Limb (tissue), 2 donors: ENCODE measurements at regions not wholly inside any gene's neighbourhood (a gene's known extent, or its start where the extent isn't known, plus 50 kb on each side); places are given as distances from the start of the nearest gene placed in this dataset.

Source experiments
- DNase-seq, 2 donors: peaks; one replicate each; pipeline ENCODE4 v3.0.0-alpha.2; 2016; ENCODE audit errors: extremely low spot score in 2 of 2

DNA sequence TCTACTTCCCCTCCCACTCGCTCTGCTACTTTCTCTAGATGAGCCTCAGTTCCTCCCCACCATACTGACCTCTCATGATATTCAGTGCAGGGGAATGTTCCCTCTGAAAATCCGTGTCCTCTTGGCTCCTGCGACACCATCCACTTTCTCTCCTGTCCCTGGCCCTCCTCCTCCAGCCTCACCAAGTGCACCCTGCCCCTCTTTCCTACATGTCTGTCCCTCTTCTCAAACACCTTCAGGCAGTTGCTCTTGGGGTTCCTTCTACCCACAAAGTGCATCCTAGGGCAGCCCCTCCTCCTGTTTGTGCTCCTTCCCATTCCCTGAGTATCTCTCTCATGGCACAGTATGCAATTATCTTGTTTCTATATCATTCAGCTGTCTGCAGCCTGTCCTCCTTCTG, 246.4 kb upstream of the RAB6C start:
- no peak for DNase-seq

DNA sequence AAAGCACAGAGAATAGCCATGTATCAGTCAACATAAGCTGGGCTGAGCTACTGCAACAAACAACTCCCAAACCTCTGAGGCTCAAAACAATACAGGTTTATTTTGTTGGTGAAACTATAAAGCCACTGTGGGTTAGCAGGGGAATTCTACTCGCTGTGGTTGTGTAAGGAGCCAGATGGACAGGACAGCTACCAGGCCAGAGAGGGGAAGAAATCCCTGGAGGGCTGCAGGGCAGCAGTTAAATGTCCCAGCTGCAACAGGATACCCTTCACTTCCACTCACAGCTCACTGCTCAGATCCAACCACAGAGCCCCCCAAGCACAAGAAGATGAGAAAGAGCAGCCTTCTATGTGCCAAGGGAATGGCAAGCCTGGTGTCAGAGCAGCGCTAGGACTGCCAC, 245.9 kb upstream of the RAB6C start:
- DNase-seq, result no peak

DNA sequence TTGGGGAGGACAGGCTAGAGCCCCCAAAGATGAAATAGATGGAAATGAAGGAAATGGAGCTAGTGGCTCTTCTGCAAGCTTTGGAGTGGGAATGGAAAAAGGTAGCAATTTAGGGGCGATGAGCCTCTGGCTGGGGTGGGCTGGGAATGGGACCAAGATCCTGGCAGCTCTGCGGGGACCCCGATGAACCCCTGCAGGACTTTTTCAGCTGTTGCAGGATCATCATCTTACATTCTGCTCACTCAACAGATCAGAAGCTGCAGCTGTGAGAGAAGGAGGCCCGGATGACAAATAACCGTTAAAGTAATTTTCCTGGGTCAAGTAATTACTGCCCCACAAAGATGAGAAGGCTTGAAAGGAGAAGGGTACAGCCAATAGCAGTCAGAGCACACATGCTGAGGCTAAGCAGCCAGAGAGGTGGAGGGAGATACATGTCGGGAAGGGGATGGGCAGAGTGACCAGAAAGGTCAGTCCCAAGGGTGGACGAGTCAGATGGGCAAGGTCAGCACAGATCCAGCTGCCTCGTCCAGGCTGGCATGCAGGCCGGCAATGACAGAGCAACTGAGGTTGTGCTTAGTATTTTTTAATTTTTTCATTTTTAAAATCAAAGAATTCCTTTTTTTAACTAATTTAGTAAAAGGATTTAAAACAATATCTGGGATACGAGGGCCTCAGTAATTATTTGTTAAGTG, 245.0 kb upstream of the RAB6C start:
- DNase-seq, result no peak

DNA sequence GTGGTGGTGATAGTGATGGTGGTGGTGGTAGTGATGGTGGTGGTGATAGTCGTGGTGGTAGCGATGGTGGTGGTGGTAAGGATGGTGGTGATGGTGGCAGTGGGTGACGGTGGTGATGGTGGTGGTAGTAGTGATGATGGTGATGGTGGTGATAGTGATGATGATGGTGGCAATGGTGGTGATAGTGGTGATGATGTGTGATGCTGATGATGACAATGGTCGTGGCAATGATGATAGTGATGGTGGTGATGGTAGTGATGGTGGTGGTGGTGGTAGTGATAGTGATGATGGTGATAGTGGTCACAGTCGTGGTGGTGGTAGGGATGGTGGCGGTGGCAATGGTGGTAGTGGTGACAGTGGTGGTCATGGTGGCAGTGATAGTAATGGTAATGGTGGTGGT, 243.9 kb upstream of the RAB6C start:
- DNase-seq, result no peak

DNA sequence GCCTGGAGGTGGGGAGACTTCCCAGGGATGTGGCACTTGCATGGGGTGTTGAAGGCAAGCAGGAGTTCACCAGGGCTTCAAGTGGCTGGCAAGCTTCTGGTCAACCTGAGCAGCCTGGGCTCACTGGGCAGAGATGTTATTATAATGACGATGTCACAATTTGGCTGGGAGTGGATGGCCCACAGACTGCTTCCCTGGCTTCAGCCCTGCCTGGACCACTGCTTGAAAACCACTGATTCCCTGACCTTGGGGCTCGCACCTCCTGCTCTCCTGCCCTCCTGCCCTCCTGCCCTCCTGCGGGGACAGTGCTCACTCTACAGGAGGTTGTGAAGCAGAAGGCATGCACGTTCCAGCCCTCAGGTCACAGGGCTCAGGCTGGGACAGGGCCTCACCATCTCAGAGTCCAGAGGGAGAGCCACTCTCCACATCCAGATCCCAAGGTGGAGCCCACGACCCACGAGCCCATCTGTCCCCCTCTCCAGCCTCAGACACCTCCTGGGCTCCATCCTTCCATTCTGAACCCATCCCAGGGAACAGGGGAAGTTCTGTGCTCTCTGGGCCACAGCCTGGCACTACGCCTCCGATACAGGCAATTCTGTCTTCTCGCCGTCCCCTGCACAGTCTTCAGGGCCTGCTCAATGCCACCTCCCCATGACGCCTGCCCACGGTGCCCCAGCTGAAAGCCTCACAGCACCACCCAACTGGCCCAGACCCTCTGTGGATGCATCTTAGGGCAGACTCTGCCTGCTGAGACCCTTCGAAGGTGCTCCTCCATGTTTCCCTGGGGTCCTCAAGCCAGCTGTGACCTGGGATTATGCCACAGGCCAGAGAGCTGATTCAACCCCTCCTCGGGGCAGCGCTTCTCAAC, 241.6 kb upstream of the RAB6C start:
- DNase-seq, result no peak

DNA sequence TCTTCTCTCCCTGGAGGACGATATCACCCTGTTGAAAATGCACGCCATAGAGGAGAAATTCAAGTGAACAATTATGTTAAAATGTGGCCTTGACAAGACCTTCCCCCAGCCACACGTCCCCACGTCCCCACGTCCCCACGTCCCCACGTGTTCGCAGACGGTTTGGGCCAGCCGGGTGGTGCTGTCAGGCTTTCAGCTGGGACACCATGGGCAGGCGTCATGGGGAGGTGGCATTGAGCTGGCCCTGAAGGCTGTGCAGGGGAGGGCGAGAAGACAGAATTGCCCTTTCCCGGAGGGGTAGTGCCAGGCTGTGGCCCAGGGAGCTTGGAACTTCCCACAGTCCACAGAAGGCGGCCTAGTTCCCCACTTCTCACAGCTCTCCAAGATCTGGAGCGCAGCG, 240.7 kb upstream of the RAB6C start:
- DNase-seq, result peak in 1 of 2 donors; percentile 20

DNA sequence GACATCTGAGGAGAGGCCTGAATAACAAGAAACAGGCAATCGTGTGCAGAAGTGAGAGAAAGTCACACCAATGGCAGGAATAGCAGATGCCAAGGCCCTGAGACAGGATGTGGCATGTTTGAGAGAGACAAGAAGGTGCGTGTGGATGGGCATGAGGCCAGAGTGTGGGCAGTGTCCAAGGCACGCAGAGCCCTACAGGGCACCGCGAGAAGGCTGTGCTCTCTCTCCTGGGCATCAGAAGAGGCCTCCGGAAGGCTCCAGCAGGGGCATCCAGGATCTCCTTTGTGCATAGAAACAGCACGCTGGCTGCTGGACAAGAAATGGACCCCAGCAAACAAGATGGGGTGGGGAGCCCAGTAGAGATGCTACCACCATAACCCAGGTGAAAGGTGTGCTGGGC, 239.0 kb upstream of the RAB6C start:
- DNase-seq, result peak in 1 of 2 donors; percentile 7

DNA sequence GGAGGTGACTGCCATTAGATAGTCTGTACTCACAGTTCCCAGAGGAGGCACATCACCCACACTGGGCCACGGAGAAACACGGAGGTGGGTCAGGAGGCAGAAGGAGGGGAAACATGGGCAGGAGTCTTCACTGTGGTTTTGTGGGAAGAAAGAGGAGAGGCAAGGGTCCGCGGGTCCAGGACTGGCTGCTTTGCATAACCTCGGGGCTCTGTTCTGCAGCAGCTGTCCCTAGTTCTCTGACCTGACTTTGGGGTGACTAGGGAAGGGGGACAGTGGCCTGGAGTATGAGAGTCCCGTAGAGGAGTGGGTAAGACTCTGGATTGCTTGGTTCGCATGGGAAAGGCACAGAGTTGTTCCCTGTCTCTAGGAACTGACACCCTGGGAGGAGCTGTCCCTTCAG, 238.3 kb upstream of the RAB6C start:
- DNase-seq, result no peak

DNA sequence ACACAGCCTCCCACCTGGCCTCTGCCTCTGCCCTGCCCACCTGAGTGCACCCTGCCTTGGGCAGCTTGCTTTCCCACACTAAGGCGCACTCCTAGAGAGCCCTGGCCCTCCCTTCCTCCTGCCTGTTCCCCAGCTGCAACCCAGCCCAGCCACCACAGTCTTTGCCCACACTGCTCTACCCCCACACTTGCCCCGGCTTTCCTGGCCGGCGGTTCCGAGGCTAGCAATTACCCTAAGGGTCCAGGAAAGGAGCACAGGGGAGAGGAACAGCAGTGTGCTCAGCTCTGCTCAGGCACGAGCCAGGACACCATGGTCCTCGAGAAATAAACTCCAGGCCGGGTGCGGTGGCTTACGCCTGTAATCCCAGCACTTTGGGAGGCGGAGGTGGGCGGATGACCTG, 237.8 kb upstream of the RAB6C start:
- DNase-seq, result no peak

DNA sequence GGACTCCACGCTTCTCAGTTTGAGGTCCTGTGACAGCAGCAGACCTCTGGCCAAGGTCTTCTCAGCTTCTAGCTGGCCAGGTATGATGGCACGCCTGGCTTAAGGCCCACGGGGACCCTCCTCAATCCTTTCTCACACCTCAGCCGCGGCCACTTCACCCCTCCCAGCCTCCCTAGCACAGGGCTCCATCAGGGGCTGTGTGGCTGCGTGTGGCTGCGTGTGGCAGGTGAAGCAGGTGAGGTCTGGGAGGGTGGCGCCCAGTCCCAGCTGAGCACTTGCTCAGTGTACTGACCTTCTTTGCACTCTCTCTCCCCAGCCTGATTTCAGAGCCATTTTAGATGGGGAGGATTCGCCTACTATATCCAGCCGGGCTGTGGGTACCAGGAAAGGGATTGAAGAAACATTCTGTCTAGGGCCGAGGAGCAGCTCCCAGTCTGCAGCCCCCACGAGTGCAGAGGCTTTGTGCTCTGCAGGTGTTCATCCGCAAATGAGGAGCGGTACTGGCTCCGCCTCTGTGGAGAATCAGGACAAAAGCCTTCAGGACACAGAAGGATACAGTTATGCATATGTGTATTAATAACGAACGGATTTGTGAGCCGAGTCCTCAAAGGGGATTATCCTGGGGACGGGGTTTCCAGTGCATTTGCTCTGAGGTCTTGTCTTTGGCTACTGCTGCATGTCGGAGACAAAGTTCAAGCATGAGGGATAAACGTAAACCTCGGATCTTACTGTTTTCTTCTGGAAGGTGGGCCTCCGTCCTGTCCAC, 236.9 kb upstream of the RAB6C start:
- peak in 1 of 2 donors; percentile 3 for DNase-seq

DNA sequence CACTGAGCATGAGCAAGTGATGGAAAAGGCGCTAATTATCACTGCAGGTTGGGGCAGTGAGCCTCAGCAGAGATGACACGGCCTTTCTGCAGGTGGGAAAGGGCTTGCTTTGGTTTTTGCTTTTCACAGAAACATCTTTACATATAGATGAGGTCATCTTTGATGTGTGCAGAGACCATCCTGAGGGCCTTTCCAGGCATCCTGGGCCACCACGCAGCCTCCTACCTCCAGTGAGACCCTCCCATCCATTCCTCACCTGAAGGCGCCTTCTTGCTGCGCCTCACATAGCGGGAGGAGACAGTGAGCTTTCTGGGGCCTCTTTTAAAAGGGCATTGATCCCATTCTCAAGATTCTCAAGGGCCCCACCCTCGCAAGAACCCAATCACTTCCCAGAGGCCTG, 235.3 kb upstream of the RAB6C start:
- no peak for DNase-seq

DNA sequence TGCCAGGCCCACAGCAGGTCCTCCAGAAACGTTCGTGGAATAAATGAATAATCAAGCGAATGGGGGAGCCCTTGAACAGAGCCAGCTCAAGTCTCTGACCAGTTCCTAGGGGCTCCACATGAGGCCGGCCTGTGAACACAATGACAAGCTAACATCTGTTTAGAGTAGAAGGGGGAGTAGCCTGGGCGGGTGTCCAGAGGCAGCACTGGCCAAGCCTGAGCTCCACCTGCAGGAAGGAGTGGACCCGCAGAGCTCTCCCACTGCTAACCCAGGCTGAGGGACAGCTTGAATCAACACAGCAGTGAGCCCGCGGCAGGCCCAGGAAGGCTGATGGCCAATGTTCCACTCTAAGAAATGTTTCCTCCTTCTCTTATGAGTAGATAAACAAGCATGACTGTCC, 234.8 kb upstream of the RAB6C start:
- peak in 1 of 2 donors; percentile 15 for DNase-seq

DNA sequence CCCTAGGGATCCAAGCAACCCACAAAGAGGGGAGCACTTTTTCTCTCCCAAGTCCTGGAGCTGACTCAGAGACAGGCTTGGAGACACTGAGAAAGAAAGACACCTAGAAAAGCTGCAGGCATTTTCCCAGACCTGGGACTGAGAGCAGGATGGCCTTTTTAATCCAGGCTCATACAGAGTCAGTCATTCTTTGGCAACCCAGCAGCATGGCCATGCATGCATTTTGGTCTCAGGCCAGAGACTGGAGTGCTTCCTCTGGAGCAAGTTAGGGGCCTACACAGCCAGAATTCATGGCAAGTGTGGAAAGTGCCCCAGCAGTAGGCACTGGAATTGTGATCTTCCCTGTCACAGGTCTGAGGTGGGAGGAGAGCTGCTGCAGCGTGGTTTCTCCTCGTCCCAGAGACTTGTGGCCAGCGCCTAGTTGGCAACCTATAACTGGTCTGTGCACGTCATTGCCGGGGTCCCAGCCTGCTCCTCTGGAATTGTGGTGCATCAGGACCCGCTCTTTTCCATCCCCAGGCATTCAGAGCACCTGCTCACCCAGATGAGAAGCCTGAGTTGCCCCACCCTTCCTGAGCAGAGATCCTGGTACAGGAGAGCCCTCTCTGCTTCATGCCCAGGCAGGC, 231.9 kb upstream of the RAB6C start:
- peak in 1 of 2 donors; percentile 25 for DNase-seq

DNA sequence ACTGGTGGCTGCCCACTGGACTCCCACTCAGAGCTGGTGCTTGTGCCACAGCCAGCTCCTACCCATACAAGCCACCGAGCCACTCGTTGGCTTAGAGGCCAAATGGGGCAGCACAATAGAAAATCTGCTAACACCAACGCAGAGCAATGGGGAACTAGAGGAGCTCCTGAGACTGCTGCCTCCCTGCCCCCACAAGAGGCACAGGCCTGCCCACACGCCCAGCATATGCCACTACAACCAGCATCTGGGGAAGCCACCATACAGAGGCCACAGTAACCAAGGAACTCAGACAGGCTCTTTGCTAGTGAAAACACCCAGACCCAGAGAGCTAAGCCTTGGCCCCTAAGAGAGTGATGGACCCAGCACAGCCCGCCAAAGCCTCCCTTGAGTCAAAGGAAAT, 231.2 kb upstream of the RAB6C start:
- DNase-seq, result no peak

DNA sequence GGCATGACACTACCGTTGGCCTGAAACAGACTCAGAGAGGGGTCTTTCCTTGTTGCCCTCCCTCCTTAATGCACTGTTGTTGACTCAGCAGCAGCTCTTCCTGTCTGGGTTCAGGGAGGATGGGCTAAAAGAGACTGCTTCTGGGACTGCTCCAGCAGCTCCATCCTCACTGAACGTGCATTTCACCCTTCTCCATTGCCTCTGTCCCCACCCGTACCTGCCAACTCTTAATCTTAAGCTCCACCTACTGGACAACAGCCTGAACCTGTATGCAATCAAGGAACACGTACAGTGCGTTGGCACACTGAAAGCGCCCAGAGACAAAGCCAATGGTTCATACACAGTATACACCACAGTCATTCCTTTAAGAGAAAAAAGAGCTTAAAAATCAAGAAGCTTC, 230.8 kb upstream of the RAB6C start:
- DNase-seq, result no peak

DNA sequence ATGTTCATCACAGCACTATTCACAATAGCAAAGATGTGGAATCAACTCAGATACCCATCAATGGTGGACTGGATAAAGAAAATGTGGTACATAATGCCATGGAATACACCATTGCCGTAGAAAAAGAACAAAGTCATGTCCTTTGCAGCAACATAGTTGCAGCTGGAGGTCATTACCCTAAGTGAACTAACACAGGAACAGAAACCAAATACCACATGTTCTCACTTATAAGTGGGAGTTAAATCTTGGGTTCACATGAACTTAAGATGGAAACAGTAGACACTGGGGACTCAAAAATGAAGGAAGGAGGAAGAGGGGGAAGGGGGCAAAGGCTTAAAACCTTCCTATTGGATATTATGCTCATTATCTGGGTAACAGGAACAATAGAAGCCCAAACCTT, 228.1 kb upstream of the RAB6C start:
- no peak for DNase-seq

DNA sequence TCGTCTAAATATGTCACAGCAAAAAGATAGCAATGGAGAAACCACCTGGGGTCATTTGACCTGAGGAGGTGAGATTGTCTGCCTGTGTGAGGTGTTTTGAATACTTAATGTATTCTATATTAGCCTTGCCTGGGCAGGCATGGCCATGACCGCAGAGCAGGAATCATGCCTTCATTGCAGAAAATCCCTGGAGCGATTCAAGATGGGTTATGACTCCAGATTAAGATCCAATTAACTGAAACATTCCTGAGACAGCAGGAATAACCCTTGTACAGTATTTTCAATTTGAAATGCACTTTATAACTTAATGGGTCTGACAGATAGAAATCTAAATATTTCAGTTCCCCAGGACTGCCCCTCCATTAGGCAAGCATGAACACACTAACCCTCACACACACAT, 227.3 kb upstream of the RAB6C start:
- no peak for DNase-seq

DNA sequence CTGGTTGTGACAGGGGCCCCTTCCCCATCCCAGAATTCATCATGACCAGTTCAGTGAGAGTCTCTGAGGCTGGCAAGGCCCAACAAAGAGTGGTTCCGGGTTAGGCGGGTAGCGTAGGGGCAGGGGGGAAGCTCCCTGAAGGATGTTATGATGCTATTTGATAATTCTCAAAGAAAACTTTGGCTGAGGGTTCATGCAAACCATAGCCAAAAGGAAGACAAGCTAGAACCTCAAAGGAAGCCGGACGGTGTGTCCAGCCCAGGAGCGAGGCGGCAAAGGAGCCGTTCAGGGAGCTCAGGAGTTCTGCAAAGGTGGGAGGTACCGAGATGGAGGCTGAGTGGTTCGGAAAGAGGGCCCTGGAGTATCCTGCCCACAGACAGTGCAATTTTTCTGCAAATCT, 226.8 kb upstream of the RAB6C start:
- no peak for DNase-seq

DNA sequence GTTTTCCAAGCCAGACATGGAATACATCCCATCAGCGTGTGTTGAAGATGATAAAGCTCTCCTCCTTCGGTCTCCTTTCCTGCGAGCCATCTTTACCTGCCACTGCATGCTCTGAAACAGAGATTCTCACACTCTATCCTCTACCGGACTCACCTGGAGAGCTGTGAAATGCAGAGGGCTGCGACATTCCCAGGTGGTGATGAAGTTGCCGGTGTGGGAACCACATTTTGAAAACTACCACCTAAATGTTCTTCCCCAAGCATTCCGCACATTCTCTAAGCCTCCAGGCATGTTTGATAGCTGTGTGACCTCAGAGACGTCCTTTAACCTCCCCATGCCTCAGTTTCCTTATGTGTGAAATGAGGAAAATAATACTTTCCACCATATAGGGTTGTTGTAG, 226.2 kb upstream of the RAB6C start:
- DNase-seq, result no peak

DNA sequence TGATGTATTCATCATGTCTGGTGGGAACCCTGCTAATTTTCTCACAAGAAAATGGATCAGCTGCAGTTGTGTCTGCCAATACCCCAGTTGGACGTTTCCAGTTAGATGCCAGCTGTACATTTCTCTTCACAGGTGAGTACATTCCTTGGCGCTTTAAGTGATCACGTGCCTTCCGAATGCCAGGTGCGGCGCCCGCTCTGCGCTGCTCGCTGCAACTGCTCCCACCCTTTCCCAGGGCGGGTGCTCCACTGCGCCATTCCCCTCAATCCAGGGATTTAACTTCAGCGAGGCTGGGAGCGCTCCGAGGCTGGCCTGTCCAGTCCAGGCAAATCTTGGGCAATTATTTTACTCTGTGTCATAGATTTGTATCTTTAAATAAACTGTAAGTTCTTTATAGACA, 225.0 kb upstream of the RAB6C start:
- peak in 1 of 2 donors; percentile 27 for DNase-seq

DNA sequence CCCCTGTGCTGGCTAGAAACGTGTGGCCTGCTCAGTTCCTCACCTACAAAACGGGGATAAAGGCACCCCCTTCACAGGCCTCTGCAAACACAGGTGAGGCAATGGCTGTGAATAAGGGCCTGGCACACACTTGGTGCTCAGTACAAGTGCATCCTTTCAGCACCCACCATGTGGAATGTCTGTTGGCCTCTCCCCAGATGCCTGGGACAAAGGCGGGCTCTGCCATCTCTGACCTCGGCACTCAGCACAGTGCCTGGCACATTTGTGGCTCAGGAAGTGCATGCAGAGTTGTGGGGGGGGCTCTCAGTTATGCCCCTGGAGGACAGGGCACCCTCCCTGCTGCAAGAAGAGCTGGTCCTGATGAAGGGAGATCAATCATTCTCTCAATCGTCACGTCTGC, 224.6 kb upstream of the RAB6C start:
- peak in 1 of 2 donors; percentile 9 for DNase-seq

DNA sequence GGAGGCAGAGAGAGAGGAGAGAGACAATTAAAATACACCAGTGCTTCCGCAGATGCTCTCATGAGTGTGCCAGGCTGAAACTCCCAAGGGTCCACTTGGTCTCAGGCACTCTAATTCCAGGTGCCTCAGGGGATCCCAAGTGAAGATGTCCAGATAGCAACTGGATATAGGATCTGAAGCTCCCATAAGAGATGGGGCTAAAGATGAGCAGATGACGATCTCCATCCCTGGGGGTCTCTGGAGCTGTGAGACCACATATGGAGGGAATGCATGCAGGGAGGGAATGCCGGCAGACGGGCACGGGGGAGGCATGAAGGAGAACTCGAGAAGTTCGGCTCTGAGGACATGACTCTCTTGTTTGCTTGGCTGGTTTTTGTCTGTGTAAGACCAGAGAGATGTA, 223.7 kb upstream of the RAB6C start:
- DNase-seq, result peak in 1 of 2 donors; percentile 22
